Activated CD8-positive, alpha-beta memory T cell treated with anti-CD3 and anti-CD28 coated beads for 36 hours (primary cell): ENCODE measurements at regions not wholly inside any gene's neighbourhood (a gene's known extent, or its start where the extent isn't known, plus 50 kb on each side); places are given as distances from the start of the nearest gene placed in this dataset.
"Not testable (repeated sequence)": the region's sequence is repeated elsewhere in the genome, so short reads cannot be mapped to it uniquely, and the experiment has no call there.

ENCODE experiments used
- CTCF ChIA-PET: fragments of 350-600 bp; sonication (Branson Sonifier 250); formaldehyde crosslinking; loops from one replicate; lab custom pipeline; 2021; ENCODE audit warnings: antibody characterized with exemption; lab: Charles Lee
- POLR2A ChIA-PET: fragments of 350-600 bp; sonication (Branson Sonifier 250); formaldehyde crosslinking; loops from one replicate; lab custom pipeline; 2021; ENCODE audit warnings: antibody characterized with exemption; lab: Charles Lee

DNA sequence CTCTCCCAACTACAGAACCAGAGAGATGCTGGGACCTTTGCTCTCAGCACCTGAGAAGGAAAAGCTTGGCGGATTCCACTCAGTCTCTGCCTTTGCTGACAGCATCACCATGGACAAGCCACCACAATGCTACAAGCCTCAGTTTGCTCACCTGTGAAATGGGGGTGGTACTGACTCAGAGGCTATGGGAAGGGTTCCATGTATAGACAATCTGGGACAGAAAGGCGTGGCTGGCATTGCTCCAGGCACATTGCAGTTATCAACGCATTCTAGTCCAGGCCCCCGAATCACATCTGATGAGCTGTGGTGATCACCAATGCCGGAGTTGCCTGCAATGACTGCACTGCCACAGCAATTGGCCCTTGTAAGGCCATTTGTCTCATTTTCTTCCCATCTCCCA lies 72.6 kb downstream of the ISX start:
- ChIA-PET POLR2A (no interaction called here), CTCF (interaction anchor here (1.9 kb wide), 1 partner anchor 12 kb away, joined by 5 read pairs; no protein-coding TSS in a partner anchor)

DNA sequence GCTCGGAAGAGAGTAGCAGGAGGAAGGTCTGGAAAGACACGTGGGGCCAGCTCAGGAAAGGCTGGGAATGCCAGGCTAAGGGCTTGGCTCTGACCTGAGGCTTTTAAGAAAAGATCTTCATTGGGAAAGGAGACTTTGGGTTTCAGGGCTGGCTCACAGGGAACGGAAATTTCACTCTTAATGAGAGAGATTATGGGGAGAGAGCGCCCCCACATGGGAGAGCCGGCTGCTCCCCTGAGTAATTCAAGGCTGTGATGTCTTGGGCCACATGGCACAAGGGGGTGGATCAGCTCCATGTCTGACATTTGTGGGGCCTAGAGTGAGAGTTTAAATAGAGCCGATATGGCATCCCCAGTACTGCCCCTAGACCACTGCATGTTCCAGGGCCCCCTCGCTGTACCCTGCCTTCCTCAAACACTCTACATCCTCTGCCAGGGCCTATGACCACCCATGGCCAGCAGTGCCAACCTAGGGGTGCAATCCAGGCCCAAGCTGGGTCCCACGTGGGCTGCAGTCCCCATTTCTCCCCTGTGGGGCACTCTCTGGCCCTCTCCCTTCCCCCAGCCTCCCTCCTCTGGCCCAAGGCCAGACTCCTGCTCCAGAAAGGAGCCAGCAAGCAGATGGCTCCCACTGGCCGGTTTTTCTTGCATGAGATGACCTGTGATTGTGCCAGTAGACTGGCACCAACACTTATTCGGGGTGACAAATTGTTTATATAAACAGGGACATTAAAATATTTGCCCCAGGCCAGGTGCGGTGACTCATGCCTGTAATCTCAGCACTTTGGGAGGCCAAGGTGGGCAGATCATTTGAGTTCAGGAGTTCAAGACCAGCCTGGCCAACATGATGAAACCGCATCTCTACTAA lies 75.2 kb downstream of the ISX start:
- ChIA-PET CTCF (interaction anchor here (0.6 kb wide), 1 partner anchor 9 kb away, joined by 3 read pairs; no protein-coding TSS in a partner anchor), POLR2A (no interaction called here)

DNA sequence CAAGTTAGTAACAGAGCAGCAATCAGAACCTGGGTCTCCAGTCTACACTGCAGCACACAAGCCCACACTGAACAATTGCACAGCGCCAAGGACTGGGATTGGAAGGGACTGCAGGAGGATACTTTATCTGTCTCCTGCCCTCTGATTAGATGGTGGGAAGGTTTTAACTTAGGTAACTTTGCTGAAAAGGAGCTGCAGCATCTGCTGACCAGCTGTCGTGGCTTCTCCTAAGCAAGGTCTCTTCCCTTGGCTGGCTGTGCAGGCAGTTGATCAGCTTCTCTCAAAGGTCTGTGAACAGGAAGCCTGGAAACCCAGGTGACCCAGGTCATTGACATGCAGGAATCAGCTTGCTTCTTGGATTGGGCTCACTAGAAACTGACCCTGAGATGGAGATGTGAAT lies 82.4 kb downstream of the ISX start:
- POLR2A ChIA-PET: no interaction called here
- CTCF ChIA-PET: interaction anchor here (0.6 to 1.1 kb wide), 2 partner anchors 14 to 376 kb away, joined by 3 read pairs; no protein-coding TSS in a partner anchor

DNA sequence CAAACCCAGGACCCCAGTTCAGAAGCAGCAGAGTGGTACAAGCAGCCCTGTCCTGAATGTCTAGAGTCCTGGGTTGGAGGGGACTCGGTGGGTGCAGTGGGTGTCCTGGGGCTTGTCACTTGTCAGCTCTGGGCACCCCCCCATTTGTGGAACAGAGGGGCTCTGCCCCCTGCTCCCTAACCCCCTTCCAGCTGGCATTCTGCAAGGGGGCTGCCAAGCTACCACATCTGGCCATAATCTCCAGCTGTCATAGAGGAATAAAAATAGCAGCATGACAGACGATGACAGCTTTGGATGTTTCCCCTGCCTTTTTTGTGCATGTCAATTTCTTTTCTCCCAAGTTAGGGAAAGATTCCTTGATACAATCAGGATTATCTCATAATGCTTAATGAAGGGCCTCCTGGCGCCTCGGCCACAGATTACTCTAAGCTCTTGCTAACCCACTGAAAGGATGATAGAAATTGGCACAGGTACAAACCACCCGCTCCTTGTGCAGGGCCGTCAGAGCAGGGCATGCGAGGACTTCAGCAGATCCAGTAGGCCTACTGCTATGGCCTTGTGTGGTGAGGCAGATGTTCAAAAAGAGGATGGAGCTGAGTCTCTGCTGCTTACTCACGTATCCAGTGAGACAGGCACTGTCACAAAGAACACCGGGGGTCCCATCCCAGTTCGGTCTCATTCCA lies 83.0 kb downstream of the ISX start:
- ChIA-PET POLR2A (no interaction called here), CTCF (interaction anchor here (0.6 to 1.6 kb wide), 3 partner anchors 10 to 376 kb away, joined by 3 to 5 read pairs (median 3); no protein-coding TSS in a partner anchor)

DNA sequence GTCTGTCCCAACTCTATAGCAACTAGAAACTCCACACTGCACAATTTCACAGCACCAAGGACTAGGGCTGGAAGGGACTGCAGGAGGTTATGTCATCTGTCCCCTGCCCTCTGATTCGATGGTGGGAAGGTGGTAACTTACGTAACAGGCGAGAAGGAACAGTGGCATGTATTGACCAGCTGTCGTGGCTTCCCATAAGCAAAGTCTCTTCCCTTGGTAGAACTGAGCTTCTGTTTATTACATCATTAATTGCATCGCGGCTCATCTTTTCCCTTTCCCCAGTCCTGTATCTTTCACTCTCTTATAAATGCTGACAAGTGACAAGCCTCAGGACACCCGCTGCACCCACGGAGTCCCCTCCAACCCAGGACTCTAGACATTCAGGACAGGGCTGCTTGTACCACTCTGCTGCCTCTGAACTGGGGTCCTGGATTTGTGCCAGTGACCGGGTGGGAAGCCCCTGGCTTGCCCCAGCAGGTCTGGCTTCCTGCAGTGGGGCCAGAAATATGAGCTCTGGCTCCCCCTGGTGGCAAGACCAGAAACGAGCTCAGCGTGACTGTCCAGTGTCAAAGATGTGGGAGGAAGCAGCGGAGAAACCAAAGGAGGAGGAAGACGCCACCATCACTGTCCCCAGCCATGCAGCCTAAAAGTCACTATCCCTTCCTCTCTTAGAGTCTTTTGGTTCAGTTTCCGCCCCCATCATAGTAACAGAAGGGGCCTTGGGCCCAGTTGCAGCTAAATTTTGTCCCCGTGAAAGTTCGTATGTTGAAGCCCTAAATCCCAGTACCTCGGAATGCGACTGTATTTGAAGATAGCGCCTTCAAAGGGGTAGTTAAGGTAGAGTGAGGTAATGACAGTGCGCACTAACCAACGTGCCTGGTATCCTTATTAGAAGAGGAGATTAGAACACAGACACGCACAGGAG lies 84.5 kb downstream of the ISX start:
- CTCF ChIA-PET: interaction anchor here (0.7 to 1.6 kb wide), 7 partner anchors 9 to 735 kb away, joined by 3 to 5 read pairs (median 4); no protein-coding TSS in a partner anchor

DNA sequence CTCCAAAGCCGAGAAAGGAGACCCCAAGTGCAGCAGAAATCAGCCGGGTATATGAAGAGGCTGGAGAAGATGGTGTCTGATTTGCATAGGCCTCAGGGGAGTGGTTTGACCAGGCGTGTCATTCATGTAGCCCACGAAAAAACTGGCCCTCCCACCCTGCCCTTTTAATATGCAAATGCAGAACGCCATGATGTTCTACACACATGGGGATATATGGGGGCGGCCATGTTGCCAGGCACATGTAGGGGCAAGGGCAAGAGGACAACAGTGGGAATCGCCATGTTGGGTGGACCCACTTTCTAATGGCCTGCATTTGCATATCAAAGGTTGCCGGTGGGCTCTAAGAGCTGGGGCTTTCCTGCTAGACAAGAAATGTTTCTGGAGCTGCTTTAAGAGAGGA lies 86.4 kb downstream of the ISX start:
- POLR2A ChIA-PET: no interaction called here
- CTCF ChIA-PET: no interaction called here

More for the DNA sequence above, 84.5 kb downstream of the ISX start:
- POLR2A ChIA-PET: no interaction called here

DNA sequence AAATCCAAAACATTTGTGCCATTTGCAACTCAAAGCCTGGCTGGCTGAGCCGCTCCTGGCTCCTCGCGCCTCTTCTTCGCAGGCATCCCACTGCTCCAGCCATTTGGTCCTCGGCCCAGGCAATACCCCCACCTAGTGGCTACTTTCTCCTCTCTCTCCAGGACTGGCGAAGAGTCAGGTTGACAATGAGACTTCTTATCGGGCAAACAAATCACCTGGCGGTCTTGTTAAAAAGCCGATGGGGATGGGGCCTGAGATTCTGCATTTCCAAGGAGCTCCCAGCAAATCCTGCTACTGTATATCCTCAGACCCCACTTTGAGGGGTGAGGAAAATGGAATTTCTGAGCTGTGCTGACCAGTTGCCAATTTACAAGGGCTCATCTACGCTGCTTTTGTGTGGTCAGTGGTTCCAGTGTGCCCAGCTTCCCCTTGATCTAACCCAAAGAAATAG lies 89.0 kb downstream of the ISX start:
- ChIA-PET POLR2A (no interaction called here), CTCF (no interaction called here)

DNA sequence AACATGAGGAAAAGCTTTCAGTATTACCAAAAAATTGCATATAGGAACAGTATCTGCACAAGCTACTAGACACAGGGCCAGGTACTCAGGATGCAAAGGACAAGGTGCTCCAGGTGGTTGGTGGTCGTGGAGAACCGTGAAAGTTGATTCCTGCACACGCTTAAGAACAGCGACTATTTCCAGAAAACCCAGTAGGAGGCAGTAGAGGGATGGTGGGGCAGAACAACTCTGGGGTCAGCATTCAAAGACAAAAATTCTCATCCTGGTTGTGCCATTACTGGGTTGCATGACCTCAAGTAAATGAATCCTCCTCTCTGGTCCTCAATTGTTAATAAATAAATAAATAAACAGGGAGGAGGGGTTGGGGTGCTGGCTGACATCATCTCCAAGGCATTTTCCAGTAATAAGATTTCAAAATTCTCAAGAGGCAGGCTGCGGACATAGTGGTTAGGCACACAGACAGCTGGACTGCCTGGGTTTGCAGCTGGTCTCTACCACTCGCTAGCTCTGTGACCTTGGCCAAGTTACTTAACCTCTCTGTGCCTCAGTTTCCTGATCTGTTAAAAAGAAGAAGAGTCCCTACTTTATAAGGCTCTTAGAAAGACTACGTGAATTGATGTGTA lies 89.6 kb downstream of the ISX start:
- POLR2A ChIA-PET: no interaction called here
- CTCF ChIA-PET: no interaction called here

DNA sequence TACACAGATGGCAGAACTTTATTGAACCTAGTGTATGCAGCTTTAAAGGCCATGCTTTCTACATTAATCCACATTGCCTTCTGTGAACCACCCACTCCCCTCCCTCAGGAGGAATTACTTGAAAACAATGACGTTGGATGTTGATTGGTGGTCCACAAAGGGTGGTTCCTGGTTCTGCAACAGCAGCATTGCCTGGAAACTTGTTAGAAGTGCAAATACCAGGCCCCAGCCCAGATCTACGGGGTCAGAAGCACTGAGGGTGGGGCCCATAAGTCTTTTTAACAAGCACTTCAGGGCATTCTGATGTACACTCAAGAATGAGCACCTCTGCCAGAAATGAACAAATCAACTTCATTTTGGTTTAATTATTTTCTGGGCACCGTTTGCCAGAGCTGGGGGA lies 91.0 kb downstream of the ISX start:
- CTCF ChIA-PET: no interaction called here
- POLR2A ChIA-PET: interaction anchor here (1.1 kb wide), 1 partner anchor 181 kb away, joined by 4 read pairs; no protein-coding TSS in a partner anchor

DNA sequence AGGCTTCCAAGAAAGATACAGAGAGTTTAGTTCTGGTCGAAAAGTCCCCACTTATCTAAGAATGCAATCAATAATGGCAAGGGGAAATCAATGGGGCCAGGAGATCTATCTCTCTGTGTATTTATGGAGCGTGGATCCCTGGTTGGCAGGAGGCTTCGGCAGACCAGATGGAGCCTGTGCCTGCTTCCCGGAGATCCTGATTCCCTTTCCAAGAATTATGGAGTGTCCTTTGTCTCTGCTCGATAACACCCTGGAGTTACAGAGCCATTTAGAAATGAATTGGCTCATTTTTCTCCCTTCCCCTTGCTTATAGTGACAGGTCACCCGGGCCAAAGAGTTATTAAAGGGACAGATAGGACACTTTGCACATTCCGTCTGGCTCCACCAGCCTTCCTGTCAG lies 92.4 kb downstream of the ISX start:
- POLR2A ChIA-PET: no interaction called here
- CTCF ChIA-PET: no interaction called here

DNA sequence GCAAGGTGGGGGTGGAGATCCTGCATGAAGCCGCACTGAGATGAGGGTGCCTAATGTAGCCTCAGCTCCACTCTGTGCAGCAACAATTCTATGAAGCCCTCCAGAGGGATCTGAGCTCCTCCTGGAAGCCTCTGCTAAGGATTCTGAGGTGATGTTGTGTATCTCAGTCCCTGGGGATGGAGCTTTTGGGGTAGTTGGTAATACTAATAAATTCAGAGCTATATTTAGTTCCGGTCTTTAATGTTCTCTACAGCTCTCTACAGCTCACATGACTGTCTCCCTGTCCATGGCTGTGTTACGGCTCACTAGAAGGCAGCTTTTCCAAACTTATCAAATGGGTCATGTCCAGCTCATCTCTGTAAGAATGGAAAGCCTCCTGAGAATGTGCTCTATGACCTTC lies 93.4 kb downstream of the ISX start:
- CTCF ChIA-PET: interaction anchor here (1.0 to 1.1 kb wide), 2 partner anchors 9 to 10 kb away, joined by 5 read pairs; no protein-coding TSS in a partner anchor
- POLR2A ChIA-PET: no interaction called here

DNA sequence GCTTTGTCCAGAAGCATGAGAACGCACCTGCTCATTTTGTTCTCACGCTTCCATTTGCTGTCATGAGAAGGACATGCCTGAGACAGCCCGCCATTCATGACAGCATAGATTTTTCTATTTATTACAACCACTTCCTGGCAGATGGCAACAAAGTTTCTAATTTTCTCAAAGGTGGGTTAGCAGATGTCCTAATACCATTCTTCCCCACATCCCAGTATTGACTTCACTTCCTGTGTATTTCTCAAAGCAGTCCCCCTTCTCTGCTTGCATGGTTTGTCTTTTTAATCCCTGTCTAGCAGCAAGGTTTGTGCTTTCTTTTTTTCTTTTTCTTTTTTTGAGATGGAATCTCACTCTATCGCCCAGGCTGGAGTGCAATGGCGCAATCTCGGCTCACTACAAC lies 94.3 kb downstream of the ISX start:
- ChIA-PET CTCF (interaction anchor here (1.1 kb wide), 1 partner anchor 9 kb away, joined by 5 read pairs; no protein-coding TSS in a partner anchor), POLR2A (no interaction called here)

DNA sequence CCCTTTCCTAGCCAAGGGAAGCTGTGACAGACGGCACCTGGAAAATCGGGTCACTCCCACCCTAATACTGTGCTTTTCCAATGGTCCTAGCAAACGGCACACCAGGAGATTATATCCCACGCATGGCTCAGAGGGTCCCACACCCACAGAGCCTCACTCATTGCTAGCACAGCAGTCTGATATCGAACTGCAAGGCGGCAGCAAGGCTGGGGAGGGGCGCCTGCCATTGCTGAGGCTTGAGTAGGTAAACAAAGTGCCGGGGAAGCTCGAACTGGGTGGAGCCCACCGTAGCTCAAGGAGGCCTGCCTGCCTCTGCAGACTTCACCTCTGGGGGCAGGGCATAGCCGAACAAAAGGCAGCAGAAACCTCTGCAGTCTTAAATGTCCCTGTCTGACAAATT lies 91.4 kb upstream of the HMGXB4 start:
- POLR2A ChIA-PET, CTCF ChIA-PET: not testable (repeated sequence)

DNA sequence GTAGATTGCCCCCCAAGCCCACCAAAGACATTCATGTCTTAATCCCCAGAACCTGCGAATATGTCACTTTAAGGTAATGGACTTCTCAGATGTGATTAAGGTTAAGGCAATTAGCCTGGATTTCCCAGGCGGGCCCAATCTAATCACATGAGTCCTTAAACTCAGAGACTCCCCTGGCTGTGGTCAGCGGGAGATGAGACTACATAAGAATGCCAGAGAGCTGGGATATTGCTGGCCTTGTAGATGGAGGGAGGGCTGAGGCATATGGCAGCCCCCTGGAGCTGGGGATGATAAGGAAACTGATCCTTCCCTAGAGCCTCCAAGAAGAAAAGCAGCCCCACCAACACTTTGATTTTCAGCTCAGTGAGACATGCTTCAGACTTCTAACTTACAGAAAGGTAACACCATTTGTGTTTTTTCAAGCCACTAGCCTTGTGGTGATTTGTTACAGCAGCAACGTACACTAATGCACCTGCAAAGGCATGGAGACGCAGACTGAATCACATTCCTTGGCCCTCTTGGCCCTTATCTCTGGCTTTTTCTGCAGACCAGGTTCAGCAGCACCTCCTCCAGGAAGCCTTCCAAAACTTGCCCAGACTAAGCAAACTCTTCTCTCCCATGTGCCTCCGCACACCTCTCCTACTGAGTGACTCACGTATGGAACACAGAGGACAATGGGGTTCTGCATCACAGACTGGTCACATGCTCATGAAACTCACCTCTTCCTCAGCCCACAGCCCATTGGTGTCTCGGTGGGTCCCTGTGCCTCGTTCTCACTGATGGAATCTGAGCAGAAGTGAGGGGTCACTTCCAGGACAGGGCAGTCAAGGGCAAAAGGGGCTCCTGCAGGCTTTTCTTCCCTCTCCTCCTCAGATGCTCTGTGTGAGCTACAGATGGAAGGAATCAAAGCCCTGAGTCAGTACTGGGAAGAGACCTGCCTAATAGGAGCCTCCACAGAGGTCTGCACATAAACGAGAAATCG lies 86.3 kb upstream of the HMGXB4 start:
- POLR2A ChIA-PET: no interaction called here
- CTCF ChIA-PET: no interaction called here

DNA sequence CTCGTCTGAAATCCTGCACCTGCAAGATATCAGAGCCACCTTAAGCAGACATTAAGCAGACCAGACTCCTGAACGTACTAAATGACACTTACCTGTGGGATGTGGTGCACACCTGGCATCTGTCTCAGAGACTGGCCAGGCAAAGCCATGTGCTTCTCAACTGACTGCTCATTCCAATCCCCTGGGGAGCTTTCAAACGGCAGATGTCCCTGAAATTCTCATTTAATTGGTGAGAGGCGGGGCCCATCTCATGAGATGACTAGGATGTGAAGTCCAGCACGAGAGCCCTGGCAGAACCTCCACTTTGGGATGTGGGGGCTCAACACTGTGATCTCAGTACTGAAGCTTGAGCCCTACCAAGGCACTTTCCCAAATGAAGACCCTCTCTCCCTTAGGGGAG lies 84.9 kb upstream of the HMGXB4 start:
- POLR2A ChIA-PET: no interaction called here

DNA sequence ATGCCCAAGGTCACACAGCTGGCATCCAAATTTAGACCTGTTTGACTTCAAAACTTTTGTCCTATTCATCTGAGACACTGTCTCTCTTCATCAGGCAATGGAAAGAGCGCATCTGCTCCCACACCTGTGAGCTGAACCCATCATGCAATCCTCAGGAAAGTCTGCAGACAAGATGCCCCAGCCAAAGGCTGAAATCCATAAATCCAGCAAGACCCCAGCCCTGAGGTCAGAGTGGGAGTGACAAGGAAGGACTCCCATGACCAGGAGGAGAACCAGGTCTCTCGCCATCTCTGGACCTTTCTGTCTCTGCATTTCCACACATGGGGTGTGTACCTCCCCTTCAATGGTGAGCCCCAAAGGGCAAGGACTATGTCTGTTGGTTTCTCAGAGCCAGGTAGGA lies 83.6 kb upstream of the HMGXB4 start:
- CTCF ChIA-PET: no interaction called here
- POLR2A ChIA-PET: no interaction called here

More for the DNA sequence above, 84.9 kb upstream of the HMGXB4 start:
- CTCF ChIA-PET: no interaction called here

DNA sequence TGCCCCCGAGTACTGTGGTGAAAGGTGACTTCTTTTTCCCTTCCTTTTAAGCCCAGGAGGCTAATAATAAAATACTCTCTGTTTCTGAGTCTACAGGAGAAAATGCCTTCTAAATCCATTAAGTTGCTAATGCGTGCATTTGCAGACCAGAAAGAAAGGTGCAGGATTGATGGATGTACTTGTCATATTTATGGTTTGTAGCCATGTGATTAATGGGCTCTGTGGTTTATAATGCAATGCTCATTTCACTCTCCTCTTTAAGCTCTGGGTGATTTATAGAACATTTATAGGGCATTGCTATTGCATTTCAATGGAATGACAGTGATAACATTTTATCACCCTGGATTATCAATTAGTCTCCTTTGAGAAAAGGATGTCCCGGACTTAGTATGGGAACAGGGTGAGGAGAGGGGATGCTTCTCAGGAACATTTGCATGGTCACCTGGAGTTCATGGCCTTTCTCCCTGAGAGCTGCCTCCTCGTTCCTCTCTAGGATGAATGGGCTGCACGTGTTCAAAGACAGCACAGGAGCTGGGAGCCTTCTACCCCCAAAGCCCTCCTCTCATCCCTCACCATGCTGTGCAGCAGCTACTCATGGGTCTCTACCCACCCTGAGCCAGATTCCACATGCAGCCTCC lies 82.8 kb upstream of the HMGXB4 start:
- ChIA-PET POLR2A (no interaction called here), CTCF (no interaction called here)
